Calu3 (cell line): ENCODE measurements at regions not wholly inside any gene's neighbourhood (a gene's known extent, or its start where the extent isn't known, plus 50 kb on each side); places are given as distances from the start of the nearest gene placed in this dataset.

Experiments
- BruUV-seq: library from RNA; stranded (reverse); fragments of 400-500 nt; replicated peaks from 2 replicates; lab custom pipeline; 2021; lab: Mats Ljungman, UMichigan
- CTCF ChIA-PET: fragments of 300-600 bp; sonication (Branson Sonifier 250); formaldehyde crosslinking; loops from one replicate; lab custom pipeline; 2022; ENCODE audit warnings: antibody characterized with exemption; lab: Charles Lee
- DNase-seq: peaks from one replicate; pipeline ENCODE4 v3.0.0; 2022
- H3K27ac Mint-ChIP-seq: one replicate; pipeline ENCODE4 v1.8.0; 2022; ENCODE audit warnings: mixed read lengths; ENCODE audit not compliant: unreplicated experiment
- H3K27me3 Mint-ChIP-seq: one replicate; pipeline ENCODE4 v1.8.0; 2022; ENCODE audit warnings: mixed read lengths; ENCODE audit not compliant: unreplicated experiment
- H3K36me3 Mint-ChIP-seq: one replicate; pipeline ENCODE4 v1.8.0; 2022; ENCODE audit warnings: mild to moderate bottlenecking, moderate library complexity, mixed read lengths; ENCODE audit not compliant: insufficient read depth, unreplicated experiment
- H3K4me1 Mint-ChIP-seq: one replicate; pipeline ENCODE4 v1.8.0; 2022; ENCODE audit warnings: mild to moderate bottlenecking, low read depth, mixed read lengths; ENCODE audit not compliant: unreplicated experiment
- H3K4me3 Mint-ChIP-seq: one replicate; pipeline ENCODE4 v1.8.0; 2022; ENCODE audit warnings: mild to moderate bottlenecking, low read depth, moderate library complexity, mixed read lengths; ENCODE audit not compliant: unreplicated experiment
- H3K9me3 Mint-ChIP-seq: one replicate; pipeline ENCODE4 v1.8.0; 2022; ENCODE audit warnings: low read depth, mixed read lengths; ENCODE audit not compliant: unreplicated experiment
- intact Hi-C: fragments of 100-400 bp; cut with micrococcal nuclease; formaldehyde crosslinking; loops from one replicate; pipeline ENCODE4 v1.10.0; 2022; ENCODE audit not compliant: unreplicated experiment
- TF ChIP-seq, protein P1 (sequence below): fragments of 200-600 bp; IDR thresholded peaks from one replicate; pipeline ENCODE4 v1.8.0; 2022; ENCODE audit warnings: antibody characterized with exemption; ENCODE audit not compliant: unreplicated experiment

DNA sequence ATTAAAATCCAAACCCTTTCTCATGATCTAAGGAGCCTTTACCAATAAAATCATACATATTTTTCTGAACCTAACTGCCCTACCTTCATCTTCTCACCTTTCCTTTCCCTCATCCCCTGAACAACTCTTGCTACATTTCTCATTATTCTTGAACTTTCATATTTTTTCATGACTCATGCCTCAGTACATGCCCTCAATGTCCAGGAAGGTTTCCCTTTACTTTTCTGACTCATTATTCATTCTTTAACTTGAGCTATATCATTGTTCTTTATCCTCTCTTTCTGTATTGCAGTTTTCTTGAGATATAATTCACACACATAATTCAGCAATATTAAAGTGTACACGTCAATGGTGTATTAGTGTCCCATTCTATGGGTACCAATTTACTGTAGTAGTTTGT is 231.0 kb downstream of the ALG10B start:
- H3K4me3 Mint-ChIP-seq, result no peak overlapping the region
- no peaks in the 10 kb centered on the region for H3K36me3 Mint-ChIP-seq
- CTCF ChIA-PET, result no interaction called here
- intact Hi-C loops, result no loop called here
- H3K27me3 Mint-ChIP-seq, result no peaks in the 10 kb centered on the region
- TF ChIP-seq, protein P1, sequence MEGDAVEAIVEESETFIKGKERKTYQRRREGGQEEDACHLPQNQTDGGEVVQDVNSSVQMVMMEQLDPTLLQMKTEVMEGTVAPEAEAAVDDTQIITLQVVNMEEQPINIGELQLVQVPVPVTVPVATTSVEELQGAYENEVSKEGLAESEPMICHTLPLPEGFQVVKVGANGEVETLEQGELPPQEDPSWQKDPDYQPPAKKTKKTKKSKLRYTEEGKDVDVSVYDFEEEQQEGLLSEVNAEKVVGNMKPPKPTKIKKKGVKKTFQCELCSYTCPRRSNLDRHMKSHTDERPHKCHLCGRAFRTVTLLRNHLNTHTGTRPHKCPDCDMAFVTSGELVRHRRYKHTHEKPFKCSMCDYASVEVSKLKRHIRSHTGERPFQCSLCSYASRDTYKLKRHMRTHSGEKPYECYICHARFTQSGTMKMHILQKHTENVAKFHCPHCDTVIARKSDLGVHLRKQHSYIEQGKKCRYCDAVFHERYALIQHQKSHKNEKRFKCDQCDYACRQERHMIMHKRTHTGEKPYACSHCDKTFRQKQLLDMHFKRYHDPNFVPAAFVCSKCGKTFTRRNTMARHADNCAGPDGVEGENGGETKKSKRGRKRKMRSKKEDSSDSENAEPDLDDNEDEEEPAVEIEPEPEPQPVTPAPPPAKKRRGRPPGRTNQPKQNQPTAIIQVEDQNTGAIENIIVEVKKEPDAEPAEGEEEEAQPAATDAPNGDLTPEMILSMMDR, result no peak
- H3K27ac Mint-ChIP-seq, result peak overlapping the region; percentile 28
- H3K4me1 Mint-ChIP-seq, result peaks cover 17% of the 10 kb centered on the region
- no TSS peak for BruUV-seq
- DNase-seq, result no peak
- peaks cover 3% of the 10 kb centered on the region for H3K9me3 Mint-ChIP-seq

DNA sequence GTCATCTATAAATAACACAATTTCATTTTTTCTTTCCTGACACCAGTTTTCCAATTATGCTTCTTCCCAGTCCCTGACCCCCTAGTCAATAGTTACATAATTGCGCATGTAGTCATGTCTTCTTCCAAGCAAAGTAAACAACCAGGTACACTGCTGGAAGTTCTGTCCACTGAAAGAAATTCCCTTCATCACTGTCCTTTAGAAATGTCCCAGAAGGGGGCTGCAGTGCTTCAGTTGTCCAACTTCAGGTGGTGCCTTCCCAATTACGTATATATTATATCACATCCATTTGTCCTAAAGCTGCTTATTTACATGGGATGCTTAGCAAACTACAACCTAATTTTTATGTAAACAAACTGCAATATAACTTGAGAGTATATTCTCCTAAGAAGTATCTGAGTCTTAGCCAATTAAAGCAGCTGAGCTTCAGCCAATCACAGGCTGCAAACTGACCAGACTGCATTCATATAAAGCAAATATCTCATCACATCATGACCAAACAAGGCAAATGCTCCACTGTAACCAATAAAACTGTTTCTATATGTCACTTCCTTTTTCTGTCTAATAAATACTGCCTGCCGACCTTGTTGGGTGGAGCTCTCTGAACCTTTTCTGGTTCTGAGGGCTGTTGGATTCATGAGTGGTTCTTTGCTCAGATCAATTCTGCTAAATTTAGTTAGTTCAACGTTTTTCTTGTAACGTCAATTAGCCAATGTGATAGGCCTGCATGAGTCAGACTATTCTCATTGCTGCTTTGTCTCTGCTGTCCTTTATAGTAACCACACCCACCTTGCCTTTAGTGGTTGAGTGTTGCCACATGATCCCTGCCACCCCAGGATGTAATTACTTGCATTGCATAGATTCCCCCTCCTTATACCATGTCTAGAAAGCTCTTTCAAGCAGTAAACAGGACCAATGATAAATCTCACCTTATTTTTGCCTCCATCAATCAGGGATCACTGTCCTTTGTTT is 239.3 kb downstream of the ALG10B start:
- H3K4me3 Mint-ChIP-seq, result no peak overlapping the region
- BruUV-seq, result no TSS peak
- H3K36me3 Mint-ChIP-seq, result no peaks in the 10 kb centered on the region
- CTCF ChIA-PET, result no interaction called here
- peaks cover 8% of the 10 kb centered on the region for H3K4me1 Mint-ChIP-seq
- DNase-seq, result no peak
- intact Hi-C loops, result no loop called here
- H3K27me3 Mint-ChIP-seq, result no peaks in the 10 kb centered on the region
- H3K9me3 Mint-ChIP-seq, result no peaks in the 10 kb centered on the region
- TF ChIP-seq, protein P1, result no peak
- no peak overlapping the region for H3K27ac Mint-ChIP-seq

DNA sequence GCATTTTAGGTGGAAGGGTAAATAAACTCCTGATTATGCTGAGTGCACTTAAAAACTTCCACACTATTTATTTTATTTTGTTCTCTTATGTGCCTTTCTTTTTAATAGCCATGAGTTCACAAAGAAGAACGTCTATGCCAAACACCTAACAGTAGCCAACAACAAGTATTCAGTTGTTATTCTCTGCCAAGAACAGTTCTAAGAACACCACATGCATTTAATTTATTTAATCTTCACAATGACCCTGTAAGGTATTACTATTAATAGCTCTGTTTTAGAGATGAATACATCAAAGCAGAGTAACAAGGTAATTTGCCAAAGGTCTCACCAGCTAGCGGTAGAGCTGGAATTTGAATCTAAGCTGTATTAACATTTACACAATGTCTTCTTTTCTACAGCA is 240.1 kb downstream of the ALG10B start:
- Mint-ChIP-seq H3K4me1 (peaks cover 8% of the 10 kb centered on the region), H3K4me3 (no peak overlapping the region), H3K27me3 (no peaks in the 10 kb centered on the region), H3K27ac (no peak overlapping the region), H3K36me3 (no peaks in the 10 kb centered on the region), H3K9me3 (no peaks in the 10 kb centered on the region)
- no TSS peak for BruUV-seq
- TF ChIP-seq, protein P1, result no peak
- no peak for DNase-seq
- intact Hi-C loops, result no loop called here
- CTCF ChIA-PET, result no interaction called here

DNA sequence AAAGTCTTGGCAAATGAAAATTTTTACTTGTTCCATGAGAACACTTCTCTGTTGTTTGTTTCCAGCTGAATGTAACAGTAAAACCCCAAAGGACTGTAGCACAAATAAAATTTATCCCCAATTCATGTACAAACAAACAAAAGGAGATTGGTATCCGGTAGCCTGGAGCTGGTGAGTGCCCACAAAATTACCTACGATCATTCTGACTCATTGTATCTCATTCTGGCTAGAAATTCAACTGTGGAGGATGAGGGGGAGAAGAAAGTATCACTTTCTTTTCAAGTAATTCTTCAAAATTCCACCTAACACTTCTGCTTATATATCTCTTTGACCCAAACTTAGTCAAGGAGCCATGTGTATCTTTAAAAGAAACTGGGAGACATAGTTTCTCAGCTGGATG is 268.5 kb downstream of the ALG10B start:
- Mint-ChIP-seq H3K27ac (no peak overlapping the region), H3K4me3 (no peak overlapping the region), H3K27me3 (no peaks in the 10 kb centered on the region), H3K9me3 (no peaks in the 10 kb centered on the region), H3K36me3 (no peaks in the 10 kb centered on the region), H3K4me1 (no peaks in the 10 kb centered on the region)
- TF ChIP-seq, protein P1, result no peak
- BruUV-seq, result no TSS peak
- DNase-seq, result no peak
- CTCF ChIA-PET, result no interaction called here
- intact Hi-C loops, result no loop called here
